ENCODE measurements at regions not wholly inside any gene's neighbourhood (a gene's known extent, or its start where the extent isn't known, plus 50 kb on each side); places are given as distances from the start of the nearest gene placed in this dataset.

DNA sequence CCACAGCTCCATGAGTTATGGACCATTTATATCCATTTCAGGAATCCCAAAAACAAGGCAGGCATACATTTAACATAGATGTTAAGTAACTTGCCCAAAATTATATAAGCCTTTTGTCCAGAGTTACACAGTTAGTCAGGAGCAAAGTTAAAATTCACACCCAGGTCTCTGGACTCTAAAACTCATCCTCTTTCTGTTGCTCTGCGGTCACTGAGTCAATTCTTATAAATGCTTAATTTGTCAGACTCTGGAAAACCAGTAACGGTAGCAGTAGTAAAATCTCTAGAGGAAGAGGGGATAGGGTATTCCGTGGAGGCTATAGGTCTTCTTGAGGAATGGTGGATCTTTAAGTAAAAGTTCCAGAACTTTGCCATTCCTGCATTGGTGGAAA, 223.6 kb upstream of the JUN start:
- no peak overlapping the region for H3K4me2 ChIP-seq (ENCODE audit: insufficient read depth, low read length)
- no TSS peak for BruUV-seq (replicated peaks)
- no peaks in the 10 kb centered on the region for H3K9me3 ChIP-seq (replicated peaks; ENCODE audit: control insufficient read depth, insufficient read depth, low read depth, low read length)
- no peaks in the 10 kb centered on the region for H3K79me2 ChIP-seq (ENCODE audit: control insufficient read depth, insufficient read depth, low read length)
- in situ Hi-C loops (cut with MboI) (no loop called here), intact Hi-C loops (cut with micrococcal nuclease) (loop anchor here (10.0 kb wide), 1 partner anchor 223 kb away; the partner anchor contains the start of gene JUN)
- CTCF ChIA-PET (ENCODE audit: low intra/inter-chr PET ratio): no interaction called here
- no peak for FAIRE-seq
- DNase-seq (ENCODE audit: extremely low read depth in 1 of 4, low spot score in 3 of 4): no peak
- TF ChIP-seq GABPA (tag; conservative IDR thresholded peaks at IDR 0.05; ENCODE audit: low read depth): no peak
- no peak for TF ChIP-seq CEBPB (tag; IDR thresholded peaks at IDR 0.05)
- TF ChIP-seq, protein P1, sequence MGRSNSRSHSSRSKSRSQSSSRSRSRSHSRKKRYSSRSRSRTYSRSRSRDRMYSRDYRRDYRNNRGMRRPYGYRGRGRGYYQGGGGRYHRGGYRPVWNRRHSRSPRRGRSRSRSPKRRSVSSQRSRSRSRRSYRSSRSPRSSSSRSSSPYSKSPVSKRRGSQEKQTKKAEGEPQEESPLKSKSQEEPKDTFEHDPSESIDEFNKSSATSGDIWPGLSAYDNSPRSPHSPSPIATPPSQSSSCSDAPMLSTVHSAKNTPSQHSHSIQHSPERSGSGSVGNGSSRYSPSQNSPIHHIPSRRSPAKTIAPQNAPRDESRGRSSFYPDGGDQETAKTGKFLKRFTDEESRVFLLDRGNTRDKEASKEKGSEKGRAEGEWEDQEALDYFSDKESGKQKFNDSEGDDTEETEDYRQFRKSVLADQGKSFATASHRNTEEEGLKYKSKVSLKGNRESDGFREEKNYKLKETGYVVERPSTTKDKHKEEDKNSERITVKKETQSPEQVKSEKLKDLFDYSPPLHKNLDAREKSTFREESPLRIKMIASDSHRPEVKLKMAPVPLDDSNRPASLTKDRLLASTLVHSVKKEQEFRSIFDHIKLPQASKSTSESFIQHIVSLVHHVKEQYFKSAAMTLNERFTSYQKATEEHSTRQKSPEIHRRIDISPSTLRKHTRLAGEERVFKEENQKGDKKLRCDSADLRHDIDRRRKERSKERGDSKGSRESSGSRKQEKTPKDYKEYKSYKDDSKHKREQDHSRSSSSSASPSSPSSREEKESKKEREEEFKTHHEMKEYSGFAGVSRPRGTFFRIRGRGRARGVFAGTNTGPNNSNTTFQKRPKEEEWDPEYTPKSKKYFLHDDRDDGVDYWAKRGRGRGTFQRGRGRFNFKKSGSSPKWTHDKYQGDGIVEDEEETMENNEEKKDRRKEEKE (IDR thresholded peaks at IDR 0.05; ENCODE audit: borderline replicate concordance in 1 of 2, control insufficient read depth in 1 of 2, low read depth in 2 of 2, low read length in 1 of 2): no peak
- TF ChIP-seq FOSL1 (tag; conservative IDR thresholded peaks at IDR 0.05): no peak
- no peak for TF ChIP-seq XRCC4 (IDR thresholded peaks at IDR 0.05; ENCODE audit: extremely low read depth, insufficient read depth, insufficient read length)
- no peak for TF ChIP-seq EP400 (IDR thresholded peaks at IDR 0.05)
- TF ChIP-seq ELF2 (CRISPR knock-in tag; IDR thresholded peaks at IDR 0.05): no peak
- TF ChIP-seq NR3C1 (CRISPR knock-in tag; IDR thresholded peaks at IDR 0.05): no peak
- no peak for TF ChIP-seq KLF1 (tag; IDR thresholded peaks at IDR 0.05)
- TF ChIP-seq, protein P2, sequence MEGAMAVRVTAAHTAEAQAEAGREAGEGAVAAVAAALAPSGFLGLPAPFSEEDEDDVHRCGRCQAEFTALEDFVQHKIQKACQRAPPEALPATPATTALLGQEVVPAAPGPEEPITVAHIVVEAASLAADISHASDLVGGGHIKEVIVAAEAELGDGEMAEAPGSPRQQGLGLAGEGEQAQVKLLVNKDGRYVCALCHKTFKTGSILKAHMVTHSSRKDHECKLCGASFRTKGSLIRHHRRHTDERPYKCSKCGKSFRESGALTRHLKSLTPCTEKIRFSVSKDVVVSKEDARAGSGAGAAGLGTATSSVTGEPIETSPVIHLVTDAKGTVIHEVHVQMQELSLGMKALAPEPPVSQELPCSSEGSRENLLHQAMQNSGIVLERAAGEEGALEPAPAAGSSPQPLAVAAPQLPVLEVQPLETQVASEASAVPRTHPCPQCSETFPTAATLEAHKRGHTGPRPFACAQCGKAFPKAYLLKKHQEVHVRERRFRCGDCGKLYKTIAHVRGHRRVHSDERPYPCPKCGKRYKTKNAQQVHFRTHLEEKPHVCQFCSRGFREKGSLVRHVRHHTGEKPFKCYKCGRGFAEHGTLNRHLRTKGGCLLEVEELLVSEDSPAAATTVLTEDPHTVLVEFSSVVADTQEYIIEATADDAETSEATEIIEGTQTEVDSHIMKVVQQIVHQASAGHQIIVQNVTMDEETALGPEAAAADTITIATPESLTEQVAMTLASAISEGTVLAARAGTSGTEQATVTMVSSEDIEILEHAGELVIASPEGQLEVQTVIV (CRISPR knock-in tag; IDR thresholded peaks at IDR 0.05; ENCODE audit: borderline replicate concordance): no peak
- TF ChIP-seq SAFB2 (IDR thresholded peaks at IDR 0.05; ENCODE audit: borderline replicate concordance, low read depth, low read length, severe bottlenecking): no peak
- H3K4me3 ChIP-seq: no peak overlapping the region
- no peaks in the 10 kb centered on the region; a peak in 1 of 5 replicates for H3K27me3 ChIP-seq (ENCODE audit: control insufficient read depth in 2 of 2, insufficient read depth in 2 of 2, low read length in 2 of 2)
- H3K9ac ChIP-seq (ENCODE audit: insufficient read depth in 1 of 2, low read depth in 2 of 2, low read length in 2 of 2): no peak overlapping the region
- whole genome bisulfite sequencing (ENCODE audit: insufficient coverage, low coverage, missing lambda C conversion rate): 60% methylated on average over 3 of the region's 3 CpGs
- H3K9me1 ChIP-seq (ENCODE audit: control insufficient read depth, insufficient read depth, low read length): no peaks in the 10 kb centered on the region
- no peaks in the 10 kb centered on the region for H4K20me1 ChIP-seq (replicated peaks; ENCODE audit: control insufficient read depth, insufficient read depth, low read length)
- no peaks in the 10 kb centered on the region for H3K36me3 ChIP-seq (ENCODE audit: control insufficient read depth, insufficient read depth, low read length)
- ATAC-seq: no peak
- no peak overlapping the region for H3K27ac ChIP-seq (ENCODE audit: extremely low read depth, low read depth, low read length)
- POLR2A ChIA-PET: no interaction called here
- H3K4me1 ChIP-seq (replicated peaks in 1 of 2; ENCODE audit: control insufficient read depth in 2 of 2, insufficient read depth in 2 of 2, low read length in 2 of 2): peaks cover 6 to 9% of the 10 kb centered on the region in 2 experiments; a peak in 3 of 5 replicates
- H2AFZ ChIP-seq (ENCODE audit: low read depth, low read length): 0 out of 2 replicates have a peak overlapping the region, but pooled peaks have one; percentile 85
